ENCODE measurements at regions not wholly inside any gene's neighbourhood (a gene's known extent, or its start where the extent isn't known, plus 50 kb on each side); places are given as distances from the start of the nearest gene placed in this dataset.
"Not testable (repeated sequence)": the region's sequence is repeated elsewhere in the genome, so short reads cannot be mapped to it uniquely, and the experiment has no call there.

GRCh38 chr21:35748678-35749314, 311.5 kb downstream of the SETD4 start:
- no peak for DNase-seq (ENCODE audit: low read depth)

- DNase-seq (ENCODE audit: low read depth) = peak; percentile 7
These were observed 316.8 kb downstream of the SETD4 start for GRCh38 chr21:35743571-35743970.

DNA sequence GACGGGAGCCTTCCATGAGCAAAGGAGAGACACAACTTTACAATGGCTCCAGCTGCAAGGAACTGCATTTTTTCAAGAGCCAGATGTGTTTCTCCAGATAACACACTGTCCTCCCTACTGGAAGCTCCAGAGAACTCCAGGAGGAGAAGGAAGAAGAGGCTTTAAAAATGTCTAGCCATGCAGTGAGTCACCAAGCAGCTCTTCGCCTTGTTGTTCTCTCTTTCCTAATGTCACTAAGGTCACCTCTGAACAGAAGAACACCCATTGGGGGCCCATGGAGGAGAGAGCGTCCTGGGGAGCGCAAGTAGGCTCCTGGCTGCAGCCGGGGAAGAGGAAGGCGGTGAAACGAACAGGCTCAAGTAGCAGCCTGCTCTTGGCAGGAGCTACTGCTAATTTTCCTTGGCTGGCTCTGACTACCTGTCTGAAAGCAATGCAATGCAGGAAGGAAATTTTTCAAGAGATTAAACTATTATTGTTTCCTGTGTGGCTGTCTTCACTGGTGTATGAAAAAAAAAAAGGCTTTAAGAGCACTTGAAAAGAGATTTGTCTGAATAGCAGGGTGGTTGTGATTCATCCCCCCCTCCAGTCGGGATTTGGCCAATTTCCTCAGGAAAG, 321.9 kb downstream of the SETD4 start:
- no peak for DNase-seq (ENCODE audit: low read depth)

GRCh38 chr21:35737899-35738346, 322.4 kb downstream of the SETD4 start:
- DNase-seq (ENCODE audit: low read depth) = no peak

DNA sequence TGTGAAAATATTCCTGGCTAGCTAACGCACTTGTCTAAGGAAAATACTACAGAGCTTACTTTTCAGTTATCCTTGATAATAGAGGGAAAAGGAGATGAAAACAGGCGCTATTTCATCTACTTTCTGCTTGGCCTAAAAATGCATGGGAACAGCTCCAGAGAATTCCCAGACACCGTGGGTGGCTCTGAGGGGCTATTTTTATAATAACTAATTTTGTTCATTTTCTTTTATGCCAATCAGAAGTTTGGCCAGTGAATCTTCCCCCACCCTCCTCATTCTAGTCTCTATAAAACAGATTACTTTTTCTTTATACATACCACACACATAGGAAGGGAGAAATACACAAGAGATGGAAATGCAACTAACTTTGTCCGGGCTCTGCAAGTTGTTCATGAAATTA, 322.9 kb downstream of the SETD4 start:
- no peak for DNase-seq (ENCODE audit: low read depth)

- DNase-seq (ENCODE audit: low read depth) = no peak
These were observed 327.5 kb downstream of the SETD4 start for GRCh38 chr21:35732788-35733187.

DNA sequence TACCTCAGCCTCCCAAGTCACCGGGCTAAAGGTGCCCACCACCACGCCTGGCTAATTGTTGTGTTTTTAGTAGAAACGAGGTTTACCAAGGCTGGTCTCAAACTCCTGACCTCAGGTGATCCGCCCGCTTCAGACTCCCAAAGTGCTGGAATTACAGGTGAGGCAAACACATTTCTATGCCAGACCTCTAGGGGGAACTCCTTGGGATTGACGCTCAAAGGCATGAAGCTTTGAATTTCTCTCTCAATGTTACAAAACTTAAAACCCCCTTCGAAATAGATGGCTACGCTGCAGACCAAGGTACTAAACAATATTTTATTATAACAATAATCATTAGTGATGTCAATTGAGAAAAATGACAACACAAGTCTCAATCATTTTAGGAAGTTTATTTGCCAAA, 330.0 kb downstream of the SETD4 start:
- DNase-seq (ENCODE audit: low read depth) = no peak

GRCh38 chr21:35727830-35728229, 332.5 kb downstream of the SETD4 start:
- no peak for DNase-seq (ENCODE audit: low read depth)

DNA sequence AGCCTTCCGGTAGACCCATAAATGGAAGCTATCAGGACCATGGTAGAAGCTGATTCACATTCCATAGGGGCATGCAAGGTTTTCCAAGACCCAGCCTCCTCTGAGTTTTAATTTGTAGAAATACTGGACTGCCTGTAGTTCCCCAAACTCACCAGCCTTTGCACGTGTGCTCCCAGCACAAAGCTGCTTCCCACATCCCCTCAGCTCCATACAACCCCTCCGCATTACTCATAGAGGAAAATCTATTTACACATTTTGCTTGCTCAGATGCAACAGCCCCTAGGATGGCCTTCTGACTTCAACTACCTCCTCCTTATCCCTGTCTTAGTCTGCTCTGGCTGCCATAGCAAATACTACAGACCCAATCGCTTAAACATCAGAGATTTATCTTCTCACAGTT, 336.2 kb downstream of the SETD4 start:
- DNase-seq (ENCODE audit: low read depth) = no peak

GRCh38 chr21:35721701-35722100, 338.6 kb downstream of the SETD4 start:
- no peak for DNase-seq (ENCODE audit: low read depth)

- no peak for DNase-seq (ENCODE audit: low read depth)
These were observed 340.1 kb downstream of the SETD4 start for GRCh38 chr21:35720208-35720731.

- DNase-seq (ENCODE audit: low read depth) = no peak
These were observed 341.2 kb downstream of the SETD4 start for GRCh38 chr21:35719080-35719479.

GRCh38 chr21:35716876-35717565, 343.3 kb downstream of the SETD4 start:
- DNase-seq (ENCODE audit: low read depth) = no peak

DNA sequence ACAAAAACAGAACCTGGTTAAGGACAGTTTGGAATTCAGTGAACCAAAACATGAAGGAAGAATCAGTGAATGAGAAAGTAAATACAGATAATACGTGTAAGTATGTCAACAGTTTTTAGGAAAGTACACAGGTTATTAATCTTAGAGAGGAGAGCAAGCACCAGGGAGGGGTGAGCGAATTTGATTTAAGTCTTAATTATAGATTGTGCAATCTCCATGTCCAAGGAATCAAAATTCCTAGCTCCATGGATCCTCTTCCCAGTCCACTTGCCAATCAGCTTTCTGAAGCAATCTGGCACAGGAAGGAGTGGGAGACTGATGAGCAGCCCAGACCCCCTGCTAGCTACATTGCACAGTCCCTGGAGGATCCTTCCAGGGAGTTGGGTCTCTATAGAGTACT, 346.4 kb downstream of the SETD4 start:
- DNase-seq (ENCODE audit: low read depth) = no peak

DNA sequence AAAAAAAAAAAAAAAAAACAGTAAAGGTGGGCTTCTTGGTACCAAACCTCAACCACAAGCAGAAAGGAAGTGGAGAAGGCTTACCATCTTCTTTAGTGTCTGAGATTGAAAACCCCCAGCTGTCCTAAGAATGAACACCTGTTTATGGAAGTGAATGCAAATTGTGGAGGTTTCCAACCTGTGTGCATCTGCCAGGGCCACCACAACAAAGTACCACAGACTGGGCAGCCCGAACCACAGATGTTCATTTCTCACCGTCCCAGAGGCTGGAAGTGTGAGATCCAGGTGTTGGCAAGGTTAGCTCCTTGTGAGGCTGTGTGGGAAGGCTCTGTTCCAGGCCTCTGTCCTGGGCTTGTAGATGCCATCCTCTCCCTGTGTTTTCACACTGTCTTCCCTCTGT, 348.7 kb downstream of the SETD4 start:
- no peak for DNase-seq (ENCODE audit: low read depth)

DNA sequence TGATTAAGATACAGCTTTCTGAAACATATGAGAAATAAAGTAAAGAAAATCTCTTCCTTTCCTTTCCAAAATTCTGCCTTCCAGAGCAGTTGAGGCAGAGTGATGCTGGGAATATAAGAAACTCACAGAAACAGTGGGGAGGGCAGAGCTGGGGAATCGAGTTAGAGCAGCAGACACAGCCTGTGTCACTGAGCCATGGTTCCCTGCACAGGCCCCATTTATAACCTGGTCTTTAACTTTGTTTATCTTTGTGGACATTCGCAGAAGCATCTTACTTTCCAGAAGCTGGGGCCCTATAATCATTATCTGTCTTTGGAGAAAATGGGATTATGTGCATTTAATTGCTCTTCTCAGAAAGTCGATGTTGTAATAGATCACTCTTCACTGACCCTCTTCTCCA, 349.1 kb downstream of the SETD4 start:
- DNase-seq (ENCODE audit: low read depth) = no peak

GRCh38 chr21:35709990-35710389, 350.3 kb downstream of the SETD4 start:
- DNase-seq (ENCODE audit: low read depth) = not testable (repeated sequence)

DNA sequence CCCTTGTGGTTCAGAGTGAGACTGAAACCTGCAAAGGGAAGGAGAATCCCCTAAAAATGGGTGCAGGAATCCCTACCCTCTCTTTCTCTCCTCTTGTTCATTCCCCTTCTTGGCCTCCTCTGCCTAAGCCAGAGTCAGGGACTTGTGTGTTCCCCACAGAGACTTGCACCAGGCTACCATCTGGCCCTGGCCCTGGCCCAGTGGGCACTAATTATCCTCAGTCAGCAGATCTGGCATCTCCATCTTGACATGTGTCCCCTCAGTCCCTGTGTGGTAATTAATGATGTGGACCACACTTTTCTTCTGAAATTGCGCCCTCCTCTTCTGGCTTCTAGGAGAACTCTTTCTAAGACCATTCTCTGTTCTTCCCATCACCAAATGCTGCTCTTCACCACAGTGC, 354.4 kb downstream of the SETD4 start:
- DNase-seq (ENCODE audit: low read depth) = no peak

DNA sequence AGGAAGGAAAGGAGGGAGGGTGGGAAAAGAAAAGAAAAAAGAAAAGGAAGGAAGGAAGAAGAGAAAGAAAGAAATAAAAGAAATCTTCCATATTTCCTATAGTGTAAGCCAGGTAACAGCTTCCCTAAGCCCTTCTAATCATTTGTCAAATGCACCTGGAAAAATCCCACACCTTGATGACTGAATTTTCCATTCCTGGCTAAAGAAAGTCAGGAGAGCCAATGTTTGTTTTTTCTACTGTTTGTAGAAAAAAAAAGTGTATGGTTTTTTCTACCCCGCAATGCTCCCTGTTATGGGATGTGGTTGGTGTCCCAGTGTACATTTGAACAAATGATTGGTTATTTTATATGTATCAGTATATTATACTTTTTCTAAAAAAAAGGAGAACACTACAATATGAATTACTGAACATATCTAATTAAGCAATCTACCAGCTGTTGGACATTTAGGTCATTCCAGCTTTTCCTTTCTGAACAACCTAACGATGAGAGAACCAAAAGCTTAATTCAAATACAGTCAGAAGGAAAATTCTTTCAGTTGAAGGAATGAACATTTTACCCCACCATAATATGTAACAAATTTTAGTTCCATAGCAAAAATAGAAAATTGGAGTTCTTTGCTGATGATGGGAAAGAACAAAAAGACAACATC, 355.0 kb downstream of the SETD4 start:
- DNase-seq (ENCODE audit: low read depth) = no peak

DNA sequence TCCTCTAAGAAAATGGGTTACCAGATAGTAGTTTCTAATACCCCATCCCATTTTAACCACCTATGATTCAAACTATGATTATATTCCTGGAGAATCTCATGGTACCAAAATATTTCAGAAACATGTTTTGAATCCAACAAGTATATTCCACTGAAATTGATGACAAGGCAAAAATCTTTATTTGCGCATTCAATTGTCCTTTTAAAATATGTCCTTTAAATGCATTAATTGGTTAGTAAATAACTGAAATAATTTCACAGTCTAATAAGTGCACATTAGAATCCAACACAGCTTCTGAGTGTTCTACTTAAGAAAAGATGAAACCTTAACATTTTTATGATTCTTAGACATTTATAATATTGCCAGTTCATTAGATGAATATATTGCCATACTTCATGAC, 356.6 kb downstream of the SETD4 start:
- DNase-seq (ENCODE audit: low read depth) = no peak

DNA sequence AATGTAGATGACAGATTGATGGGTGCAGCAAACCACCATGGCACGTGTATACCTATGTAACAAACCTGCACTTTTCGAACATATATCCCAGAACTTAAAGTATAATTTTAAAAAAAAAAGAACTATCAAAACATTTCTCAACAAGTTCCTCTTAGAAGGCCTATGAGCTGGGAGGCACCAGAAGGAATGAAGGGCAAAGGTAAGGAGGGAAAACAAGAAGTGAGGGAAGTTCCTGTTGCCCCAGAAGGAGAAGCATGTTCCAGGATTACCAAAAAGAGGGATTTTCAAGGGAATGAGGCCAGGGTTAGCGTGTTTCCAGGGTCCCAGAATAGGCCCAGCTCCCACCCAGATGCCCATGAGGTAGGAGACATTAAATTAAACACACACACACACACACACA, 361.0 kb downstream of the SETD4 start:
- no peak for DNase-seq (ENCODE audit: low read depth)

DNA sequence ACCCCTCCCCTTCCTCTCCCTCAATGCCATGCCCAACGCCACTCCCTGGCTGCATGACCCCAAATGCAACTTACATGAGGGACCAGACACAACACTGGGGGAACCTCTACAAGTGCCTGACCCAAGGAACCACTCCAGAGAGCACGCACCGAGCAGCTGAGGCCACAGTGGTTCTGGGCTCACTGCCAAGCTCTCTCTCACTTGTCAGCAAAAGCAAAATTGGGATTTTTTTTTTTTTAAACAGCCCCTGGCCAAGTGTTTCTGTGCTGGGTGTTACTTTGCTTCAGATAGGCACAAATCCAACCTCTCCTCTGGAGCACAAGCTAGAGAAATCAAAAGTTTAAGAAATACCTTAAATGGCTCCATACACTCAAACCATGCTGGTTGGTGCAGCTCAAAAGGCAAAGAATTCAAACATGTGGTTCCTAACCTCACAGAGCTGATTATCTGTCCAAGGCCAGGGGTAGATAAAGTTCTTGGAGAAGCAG, 363.0 kb downstream of the SETD4 start:
- DNase-seq (ENCODE audit: low read depth) = peak; percentile 20

GRCh38 chr21:35696644-35697043, 363.7 kb downstream of the SETD4 start:
- DNase-seq (ENCODE audit: low read depth) = no peak

Data from HS-27A (cell line).